ENCODE measurements at regions not wholly inside any gene's neighbourhood (a gene's known extent, or its start where the extent isn't known, plus 50 kb on each side); places are given as distances from the start of the nearest gene placed in this dataset.

DNA sequence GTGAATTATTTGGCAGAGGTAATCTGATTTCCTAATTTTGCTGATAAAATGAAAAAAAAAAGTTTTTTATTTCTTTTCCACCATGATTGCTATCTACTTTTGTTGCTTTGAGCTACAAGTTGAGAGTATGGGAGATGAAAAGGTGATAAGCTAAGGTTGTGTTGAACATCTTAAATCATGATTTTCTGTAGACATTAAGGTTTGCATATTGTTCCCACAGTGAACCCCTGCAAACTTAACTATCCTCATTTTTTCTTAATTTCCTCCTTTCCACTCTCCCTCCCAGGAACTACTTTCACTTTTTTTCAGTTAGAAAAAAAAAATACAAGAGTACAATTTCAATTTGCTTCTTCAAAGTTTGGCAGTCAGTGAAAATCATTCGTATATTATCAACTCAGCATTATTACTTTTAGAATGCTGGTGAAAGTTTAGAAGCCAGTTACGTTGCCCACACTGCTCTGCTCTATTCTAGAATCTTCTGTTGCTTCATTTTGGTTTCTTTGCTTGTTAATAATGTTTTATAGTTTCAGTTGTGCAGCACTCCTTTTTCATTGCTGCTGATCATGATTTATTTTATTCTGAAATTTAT is 673.8 kb upstream of the CITED2 start:
- TF ChIP-seq, protein P1, sequence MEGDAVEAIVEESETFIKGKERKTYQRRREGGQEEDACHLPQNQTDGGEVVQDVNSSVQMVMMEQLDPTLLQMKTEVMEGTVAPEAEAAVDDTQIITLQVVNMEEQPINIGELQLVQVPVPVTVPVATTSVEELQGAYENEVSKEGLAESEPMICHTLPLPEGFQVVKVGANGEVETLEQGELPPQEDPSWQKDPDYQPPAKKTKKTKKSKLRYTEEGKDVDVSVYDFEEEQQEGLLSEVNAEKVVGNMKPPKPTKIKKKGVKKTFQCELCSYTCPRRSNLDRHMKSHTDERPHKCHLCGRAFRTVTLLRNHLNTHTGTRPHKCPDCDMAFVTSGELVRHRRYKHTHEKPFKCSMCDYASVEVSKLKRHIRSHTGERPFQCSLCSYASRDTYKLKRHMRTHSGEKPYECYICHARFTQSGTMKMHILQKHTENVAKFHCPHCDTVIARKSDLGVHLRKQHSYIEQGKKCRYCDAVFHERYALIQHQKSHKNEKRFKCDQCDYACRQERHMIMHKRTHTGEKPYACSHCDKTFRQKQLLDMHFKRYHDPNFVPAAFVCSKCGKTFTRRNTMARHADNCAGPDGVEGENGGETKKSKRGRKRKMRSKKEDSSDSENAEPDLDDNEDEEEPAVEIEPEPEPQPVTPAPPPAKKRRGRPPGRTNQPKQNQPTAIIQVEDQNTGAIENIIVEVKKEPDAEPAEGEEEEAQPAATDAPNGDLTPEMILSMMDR (IDR thresholded peaks at IDR 0.05; ENCODE audit: insufficient read depth, low read depth, low read length), result no peak
- no peak for TF ChIP-seq EZH2 (IDR thresholded peaks at IDR 0.05; ENCODE audit: insufficient read depth, low read length)
